Globus pallidus (tissue), 1 donor: ENCODE measurements at regions not wholly inside any gene's neighbourhood (a gene's known extent, or its start where the extent isn't known, plus 50 kb on each side); places are given as distances from the start of the nearest gene placed in this dataset.
"Not testable (repeated sequence)": the region's sequence is repeated elsewhere in the genome, so short reads cannot be mapped to it uniquely, and the experiment has no call there.

Experiments
- DNase-seq: peaks from one replicate; pipeline ENCODE4 v3.0.0-alpha.2; 2015; ENCODE audit warnings: low spot score

GRCh38 chrX:13186643-13187042 lies 133.2 kb downstream of the ATXN3L start:
- DNase-seq, result not testable (repeated sequence)

- DNase-seq, result no peak
These were observed 136.4 kb upstream of the FAM9C start for GRCh38 chrX:13180807-13181206.

- DNase-seq, result no peak
These were observed 135.2 kb upstream of the FAM9C start for GRCh38 chrX:13179586-13179985.

- DNase-seq, result no peak
These were observed 134.7 kb upstream of the FAM9C start for GRCh38 chrX:13179100-13179499.

GRCh38 chrX:13177921-13178566 lies 133.6 kb upstream of the FAM9C start:
- DNase-seq, result no peak

GRCh38 chrX:13175056-13175455 lies 130.6 kb upstream of the FAM9C start:
- no peak for DNase-seq

GRCh38 chrX:13170966-13171558 lies 126.6 kb upstream of the FAM9C start:
- no peak for DNase-seq

GRCh38 chrX:13169684-13170083 lies 125.3 kb upstream of the FAM9C start:
- DNase-seq, result no peak

GRCh38 chrX:13168269-13168668 lies 123.8 kb upstream of the FAM9C start:
- no peak for DNase-seq

- peak; percentile 35 for DNase-seq
These were observed 123.2 kb upstream of the FAM9C start for GRCh38 chrX:13167481-13168231.

GRCh38 chrX:13165266-13166189 lies 121.1 kb upstream of the FAM9C start:
- no peak for DNase-seq

GRCh38 chrX:13164611-13165010 lies 120.2 kb upstream of the FAM9C start:
- DNase-seq, result no peak

GRCh38 chrX:13162772-13163410 lies 118.5 kb upstream of the FAM9C start:
- DNase-seq, result no peak

- DNase-seq, result no peak
These were observed 115.5 kb upstream of the FAM9C start for GRCh38 chrX:13159886-13160285.

GRCh38 chrX:13158911-13159310 lies 114.5 kb upstream of the FAM9C start:
- DNase-seq, result no peak

GRCh38 chrX:13155550-13155949 lies 111.1 kb upstream of the FAM9C start:
- not testable (repeated sequence) for DNase-seq

GRCh38 chrX:13153796-13154195 lies 109.4 kb upstream of the FAM9C start:
- DNase-seq, result no peak

- no peak for DNase-seq
These were observed 108.2 kb upstream of the FAM9C start for GRCh38 chrX:13152518-13153185.

GRCh38 chrX:13151828-13152517 lies 107.6 kb upstream of the FAM9C start:
- no peak for DNase-seq

- DNase-seq, result no peak
These were observed 105.4 kb upstream of the FAM9C start for GRCh38 chrX:13149702-13150350.
